Left forelimb (tissue), 1 donor: ENCODE measurements at regions not wholly inside any gene's neighbourhood (a gene's known extent, or its start where the extent isn't known, plus 50 kb on each side); places are given as distances from the start of the nearest gene placed in this dataset.

ENCODE experiments used
- DNase-seq: peaks from one replicate; pipeline ENCODE4 v3.0.0-alpha.2; 2018; ENCODE audit warnings: low spot score

DNA sequence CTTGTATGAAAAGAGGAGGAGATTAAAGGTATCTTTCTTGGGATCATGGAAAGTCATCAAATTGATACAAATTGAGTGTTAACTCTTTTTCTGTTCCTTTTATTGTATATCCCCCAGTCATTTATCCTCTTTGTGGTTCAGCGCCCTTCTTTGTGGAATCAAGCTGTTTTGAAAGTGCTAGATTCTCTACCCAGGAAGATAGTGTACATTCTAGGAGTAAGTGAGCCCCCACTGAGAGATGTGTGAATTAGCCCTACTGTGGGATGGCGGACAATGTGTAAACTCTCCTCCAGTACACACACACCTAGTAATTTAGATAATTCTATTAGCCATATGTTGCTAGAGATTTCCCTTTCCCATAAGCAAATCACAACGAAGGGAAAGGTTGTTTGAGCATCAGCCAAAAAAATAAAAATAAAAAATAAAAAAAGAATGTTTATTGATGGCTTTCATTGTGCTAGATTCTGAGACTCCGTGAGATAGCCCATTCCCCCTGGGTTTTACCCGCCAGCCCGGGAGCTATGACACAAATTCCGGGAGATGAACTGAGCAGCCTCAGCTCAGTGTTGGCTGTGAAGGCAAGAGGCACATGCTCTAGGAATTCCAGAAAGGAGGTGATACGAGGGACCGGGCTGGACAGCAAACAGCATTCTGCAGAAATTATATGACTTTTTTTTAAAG, 378.4 kb upstream of the RUNX1 start:
- no peak for DNase-seq

DNA sequence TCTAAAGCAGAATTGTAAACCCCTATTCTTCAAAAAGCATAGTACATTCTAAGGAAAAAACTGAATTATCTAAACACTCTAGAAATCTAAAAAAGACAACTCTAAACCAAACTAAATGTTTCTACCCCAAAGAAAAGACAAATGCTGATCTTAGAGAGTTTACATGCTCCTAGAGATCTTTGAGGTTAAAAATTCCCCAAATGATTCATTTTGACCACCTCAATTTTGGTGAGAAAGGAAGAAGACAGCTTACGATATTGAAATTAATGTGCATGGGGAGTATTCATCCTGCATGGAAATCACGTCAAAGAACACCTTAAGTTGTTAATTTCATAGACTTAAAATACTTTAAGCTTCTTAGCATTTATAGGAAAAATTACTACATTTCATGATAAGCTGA, 377.8 kb upstream of the RUNX1 start:
- no peak for DNase-seq

DNA sequence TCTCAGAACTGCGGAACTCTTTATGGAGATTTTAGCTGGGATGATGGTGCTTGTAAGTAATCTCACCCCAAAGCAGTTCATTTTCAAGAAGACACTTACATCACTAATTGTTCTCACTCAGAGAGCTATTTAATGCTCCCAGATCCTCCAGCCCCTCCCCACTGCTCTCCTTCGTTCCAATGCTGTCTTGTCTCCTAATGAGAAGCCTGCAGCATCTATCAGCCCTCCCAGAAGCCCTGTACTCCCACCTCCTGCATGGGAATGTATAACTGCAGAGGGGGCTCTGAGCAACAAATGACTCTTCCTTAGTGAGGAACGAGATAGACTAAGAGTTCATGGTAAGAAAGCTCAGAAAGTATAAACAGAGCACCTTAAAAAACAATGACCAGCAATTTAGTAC, 377.4 kb upstream of the RUNX1 start:
- no peak for DNase-seq

DNA sequence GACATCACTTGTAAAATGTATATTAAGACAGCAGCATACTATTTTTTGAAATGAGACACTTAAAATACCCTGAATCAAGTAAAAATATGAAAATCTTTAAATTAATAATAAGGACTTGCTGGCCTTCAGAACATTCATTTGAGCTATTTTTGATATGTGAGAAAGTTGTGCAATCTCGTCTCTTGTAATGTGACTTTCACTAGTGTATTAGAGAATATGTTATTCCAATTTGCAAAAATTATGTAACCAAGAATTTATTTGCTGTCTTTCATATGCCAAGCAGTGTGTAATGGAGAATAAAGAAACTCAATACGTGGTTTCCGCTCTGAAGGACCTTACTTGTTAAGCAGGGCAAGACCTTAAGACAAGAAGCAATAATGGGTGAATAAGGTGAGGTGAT, 375.0 kb upstream of the RUNX1 start:
- DNase-seq: no peak

DNA sequence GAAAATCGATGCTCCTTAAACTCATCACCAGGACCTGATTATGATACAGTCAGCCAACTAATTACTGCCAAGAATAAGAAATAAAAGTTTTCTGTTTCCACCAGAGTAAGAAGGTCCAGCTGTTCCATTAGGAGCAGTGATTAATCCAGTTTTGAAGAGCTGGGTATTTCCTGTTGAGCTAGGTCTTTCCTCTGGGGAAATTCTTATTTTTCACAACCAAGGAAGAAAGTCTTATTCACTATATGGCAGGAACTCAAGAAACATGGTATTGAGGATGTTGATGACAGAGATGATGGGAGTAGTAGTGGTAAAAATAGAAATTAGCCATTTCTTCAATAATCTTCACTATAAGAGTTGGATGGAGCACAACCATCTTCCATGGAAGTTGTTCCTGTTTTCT, 374.6 kb upstream of the RUNX1 start:
- no peak for DNase-seq

DNA sequence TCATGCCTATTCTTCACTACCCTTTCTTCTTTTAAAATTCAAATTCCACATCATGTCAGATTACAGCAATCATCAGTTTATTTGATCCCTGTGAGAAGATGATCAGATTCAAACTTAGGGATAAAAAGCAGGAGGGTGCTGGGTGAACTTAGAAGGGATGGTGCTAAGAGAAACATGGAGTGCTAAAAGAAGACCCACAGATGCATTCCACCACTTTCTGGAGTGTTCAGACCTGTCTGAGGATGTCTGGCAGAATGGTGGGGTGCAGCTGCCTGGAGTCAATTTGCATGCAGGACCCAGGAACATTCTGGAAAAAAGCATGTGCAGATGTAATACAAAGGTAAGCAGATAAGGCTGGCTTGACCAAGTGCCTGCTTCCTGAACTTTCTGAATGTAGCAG, 372.9 kb upstream of the RUNX1 start:
- DNase-seq: no peak

DNA sequence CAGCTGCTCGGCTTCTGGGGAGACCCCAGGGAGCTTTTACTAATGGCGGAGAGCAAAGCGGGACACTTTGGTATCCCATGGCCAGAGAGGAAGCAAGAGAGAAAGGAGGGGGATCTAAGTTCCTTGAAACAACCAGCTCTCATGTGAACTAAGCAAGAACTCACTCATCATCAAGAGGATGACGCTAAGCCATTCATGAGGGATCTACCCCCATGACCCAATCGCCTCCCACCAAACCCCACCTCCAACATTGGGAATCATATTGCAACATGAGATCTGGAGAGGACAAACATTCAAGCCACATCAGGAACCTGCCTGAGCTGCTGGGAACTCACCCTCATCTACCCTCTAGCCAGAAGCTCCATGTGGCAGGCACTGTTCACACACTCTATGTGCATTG, 372.1 kb upstream of the RUNX1 start:
- DNase-seq: no peak

DNA sequence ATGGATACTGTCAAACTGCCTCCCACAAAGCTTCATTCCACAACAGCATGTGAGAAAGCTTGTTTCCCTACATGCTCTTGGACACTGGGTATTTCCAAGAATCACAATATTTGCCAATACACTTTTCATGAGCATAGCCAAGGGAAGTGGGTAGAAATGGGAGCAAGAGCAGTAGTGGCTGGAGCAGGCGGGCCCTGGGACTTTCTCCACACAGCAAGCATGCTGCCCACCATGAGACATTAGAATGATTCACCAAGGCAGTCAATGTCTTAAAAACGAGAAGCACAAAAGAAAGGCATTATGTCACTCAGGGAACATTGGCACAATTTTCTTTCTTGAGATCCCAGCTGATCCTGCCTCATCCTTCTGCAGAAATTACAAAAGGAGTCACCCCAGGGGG, 371.6 kb upstream of the RUNX1 start:
- no peak for DNase-seq

DNA sequence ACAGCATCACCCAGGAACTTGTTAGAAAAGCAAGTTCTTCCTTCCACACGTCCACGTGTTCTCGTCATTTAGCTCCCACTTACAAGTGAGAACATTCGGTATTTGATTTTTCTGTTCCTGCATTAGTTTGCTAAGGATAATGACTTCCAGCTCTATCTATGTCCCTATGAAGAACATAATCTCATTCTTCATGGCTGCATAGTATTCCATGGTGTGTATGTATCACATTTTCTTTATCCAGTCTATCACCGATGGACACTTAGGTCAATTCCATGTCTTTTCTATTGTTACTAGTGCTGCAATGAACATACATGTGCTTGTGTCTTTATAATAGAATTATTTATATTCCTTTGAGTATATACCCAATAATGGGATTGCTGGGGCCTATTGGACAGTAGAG, 368.7 kb upstream of the RUNX1 start:
- no peak for DNase-seq

DNA sequence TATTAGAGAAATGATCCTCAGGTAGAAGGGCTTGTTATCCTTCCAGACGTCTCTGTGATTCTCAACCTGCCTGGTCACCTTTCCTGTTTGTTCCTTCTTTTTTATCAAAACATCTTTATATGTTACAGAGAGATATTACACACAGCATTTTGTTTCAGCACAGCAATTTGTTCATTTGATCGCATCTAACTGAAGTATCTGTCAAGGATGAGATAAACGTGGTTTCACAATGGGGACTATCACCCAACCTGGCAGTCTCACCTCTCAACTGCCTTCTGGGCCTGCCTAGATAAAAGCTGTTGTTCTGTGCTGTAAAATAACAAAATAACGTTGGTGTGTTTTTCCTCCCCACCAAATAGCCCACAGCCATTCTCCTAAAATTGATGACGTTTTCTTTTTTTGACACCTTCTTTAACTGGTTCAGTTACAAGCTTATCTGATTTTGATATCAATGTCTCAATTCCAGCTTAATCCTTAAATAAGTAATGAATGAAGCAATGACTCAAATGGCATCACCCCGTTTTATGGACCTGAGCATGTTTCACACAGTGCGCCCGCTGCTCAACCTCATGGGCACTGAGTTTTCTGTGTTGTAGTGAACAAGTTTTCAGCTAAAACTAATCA, 367.9 kb upstream of the RUNX1 start:
- DNase-seq: no peak

DNA sequence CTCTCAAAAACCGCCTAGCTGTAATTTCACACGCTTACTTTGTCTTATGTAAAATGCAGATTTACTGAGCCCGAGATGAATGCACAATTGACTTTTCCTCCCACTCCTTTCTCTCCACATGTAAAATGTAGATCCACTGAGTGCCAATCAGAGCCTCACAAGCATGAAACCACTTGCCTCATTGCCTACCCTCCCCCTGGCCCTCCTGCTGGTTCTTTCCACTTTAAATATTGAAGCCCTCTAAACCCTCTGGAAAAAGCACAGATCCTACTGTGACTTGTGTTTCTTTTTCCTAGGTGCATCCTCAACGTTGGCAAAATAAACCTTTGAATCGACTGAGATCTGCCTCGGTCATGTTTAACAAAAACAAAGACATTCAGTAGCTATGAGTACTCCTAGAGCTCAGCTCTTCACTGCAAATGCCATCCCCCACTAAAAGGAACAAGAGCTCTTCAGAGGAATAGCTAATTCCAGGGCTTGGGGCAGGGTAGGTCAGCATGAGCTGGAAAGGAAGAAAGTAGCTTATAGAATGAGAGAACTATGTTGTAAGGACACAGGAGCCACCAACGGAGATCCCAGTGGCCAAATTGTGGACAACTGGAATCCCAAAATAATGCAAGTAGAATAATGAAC, 365.5 kb upstream of the RUNX1 start:
- no peak for DNase-seq

DNA sequence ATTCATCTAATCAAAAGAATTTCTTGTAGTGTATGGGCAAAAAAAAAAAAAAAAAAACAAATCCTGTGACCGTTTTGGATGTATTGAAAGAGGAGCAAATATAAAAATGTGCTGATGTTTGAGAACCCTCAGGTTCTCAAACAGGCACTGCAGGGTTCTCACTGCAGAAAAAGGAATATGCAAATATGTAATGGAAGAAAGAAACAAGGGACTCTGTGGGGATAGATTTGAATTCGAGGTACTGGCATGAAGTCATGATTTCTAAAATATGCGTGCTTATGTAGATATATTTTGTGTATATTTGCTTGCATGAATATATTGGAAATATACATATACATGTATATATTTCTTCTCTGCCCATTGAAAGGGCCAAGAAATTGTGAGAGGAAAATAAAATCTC, 365.0 kb upstream of the RUNX1 start:
- DNase-seq: no peak

DNA sequence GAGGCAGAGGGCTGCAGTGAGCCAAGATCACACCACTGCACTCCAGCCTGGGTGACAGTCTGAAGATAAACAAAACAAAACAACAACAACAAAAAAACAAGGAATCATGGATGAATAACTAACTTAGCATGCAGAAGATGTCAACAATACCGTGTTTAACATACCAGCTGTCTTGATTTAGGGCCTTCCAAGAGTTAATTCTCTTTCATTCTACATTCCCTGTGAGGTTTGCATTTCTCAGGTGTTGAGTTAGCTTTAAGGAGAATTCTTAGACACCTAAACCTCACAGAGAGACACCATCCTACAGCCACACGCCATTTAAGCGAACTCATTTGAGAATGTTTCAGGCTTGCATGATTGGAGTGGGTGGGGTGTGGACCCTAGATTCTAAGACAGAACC, 363.1 kb upstream of the RUNX1 start:
- no peak for DNase-seq

DNA sequence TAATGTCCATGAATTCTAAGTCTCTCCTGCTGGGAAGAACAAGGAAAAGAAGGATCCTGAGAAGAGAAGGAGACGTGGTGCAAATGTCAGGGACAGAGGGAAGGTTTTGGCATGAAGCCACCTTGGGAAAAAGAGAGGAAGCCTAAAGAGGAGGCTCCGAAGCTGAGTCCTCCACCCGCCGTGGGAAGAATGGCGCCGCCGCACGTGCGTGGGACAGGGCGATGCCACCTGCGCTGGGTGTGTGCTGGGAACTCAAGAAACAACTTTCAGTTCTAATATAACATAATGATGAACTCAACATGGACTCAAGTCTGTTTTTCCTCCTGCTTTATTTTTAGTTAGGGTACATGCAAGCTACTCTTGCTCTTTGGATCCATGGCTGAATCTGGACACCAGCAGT, 362.3 kb upstream of the RUNX1 start:
- no peak for DNase-seq

DNA sequence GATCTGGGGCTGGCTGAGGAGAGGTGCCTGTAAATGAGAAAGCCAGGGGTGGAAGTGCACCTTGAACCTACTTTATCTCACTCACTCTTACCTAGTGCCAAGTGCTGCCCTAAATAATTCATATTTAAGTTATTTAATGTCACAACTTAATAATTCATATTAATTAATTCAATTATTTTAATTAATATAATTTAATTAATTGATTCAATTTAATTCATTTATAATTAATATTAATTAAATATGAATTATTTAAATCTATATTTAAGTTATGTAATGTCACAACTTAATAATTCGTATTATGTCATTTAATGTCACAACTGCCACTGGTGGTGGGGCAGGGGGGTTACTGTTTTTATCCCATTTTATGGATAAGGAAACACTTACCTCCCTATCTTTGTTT, 361.6 kb upstream of the RUNX1 start:
- no peak for DNase-seq

DNA sequence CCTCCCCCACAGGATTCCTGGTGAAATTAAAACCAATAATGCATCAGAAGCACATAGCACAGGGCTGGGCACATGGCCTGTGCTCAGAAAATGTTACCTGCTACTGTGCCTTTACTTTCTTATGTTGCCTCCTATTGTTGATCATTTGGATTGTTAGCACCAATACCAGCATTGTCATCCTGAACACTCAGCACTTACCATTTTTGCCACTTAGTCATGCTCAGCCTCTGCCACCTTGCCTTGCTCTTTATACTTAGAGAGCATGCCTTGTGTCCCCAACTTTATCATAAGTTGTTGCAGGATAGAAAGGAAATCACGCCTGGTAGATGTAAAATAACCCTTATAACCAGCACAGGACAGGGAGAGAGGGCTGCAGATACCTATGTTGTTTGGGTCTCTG, 361.0 kb upstream of the RUNX1 start:
- no peak for DNase-seq

DNA sequence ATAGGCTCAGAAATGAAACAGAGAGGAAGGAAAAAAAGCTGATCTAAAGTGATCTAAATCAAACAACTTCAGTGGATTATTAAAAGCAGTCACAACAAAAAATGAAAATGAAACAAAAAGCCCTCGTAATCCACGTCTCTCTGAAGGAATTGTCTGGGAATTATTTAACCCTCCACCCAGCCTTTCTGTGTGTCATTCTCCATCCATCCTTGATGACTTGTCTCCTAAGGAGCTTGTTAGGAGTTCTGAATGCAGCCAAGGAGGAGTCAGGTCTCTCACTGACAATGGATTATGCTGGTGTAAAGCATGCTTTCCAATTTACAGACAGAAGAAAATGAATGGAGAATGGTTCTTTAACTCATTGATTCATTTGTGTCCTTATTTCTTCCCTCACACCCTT, 359.3 kb upstream of the RUNX1 start:
- no peak for DNase-seq

DNA sequence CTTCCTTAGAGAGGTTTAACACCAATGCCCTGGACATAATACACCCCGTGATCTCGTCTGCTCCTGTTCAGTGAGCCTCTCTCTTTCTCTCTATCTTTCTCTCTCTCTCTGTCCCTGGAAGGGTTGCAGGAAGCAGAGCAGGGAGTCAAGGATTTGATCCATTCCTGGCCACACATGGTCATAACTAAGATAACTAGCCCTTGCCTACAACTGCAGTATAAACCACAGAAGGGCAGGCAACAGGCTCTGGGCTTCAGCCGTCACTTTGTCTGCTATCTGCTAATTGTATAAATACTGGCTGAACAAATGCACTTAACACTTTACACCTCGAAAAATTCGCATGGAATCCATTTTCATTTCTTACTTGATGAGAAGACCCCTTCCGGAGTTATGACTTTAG, 357.5 kb upstream of the RUNX1 start:
- DNase-seq: no peak

DNA sequence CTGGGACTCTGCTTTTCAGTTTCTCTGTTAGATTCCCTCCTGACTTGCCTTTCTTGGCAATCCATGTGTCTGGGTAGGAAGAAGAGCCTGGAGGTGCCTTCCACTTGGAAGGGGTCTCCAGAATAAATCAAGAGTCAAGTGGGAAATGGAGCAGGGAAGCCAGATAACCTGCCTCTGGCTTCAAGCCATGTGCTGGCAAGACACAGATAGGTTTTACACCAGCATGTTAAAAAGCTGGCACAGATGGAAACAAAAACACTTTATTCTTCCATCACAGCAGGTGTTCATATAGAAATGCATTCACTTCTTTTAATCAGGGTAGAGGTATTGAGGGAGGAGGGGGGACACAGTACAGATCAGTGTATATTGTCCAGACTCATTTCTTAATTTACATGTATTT, 356.9 kb upstream of the RUNX1 start:
- DNase-seq: no peak

DNA sequence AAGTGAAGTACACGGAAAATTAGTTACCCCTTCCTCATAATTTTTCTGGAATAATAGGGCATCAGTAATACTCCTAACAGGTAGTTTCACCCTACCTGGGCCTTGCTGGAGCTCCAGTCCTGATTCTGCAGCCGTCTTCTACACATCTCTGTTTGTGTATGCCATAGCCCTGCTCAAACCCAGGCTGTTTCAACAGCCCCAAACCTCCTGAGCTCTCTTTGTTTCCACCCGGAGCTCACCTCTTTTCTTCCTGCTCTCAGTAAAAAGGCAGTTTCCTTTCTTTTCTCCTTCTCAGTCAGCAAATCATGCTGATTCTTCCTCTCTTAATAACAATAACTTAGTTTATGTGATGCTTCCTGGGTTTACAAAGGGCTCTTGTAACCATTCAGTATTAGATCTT, 355.1 kb upstream of the RUNX1 start:
- no peak for DNase-seq

DNA sequence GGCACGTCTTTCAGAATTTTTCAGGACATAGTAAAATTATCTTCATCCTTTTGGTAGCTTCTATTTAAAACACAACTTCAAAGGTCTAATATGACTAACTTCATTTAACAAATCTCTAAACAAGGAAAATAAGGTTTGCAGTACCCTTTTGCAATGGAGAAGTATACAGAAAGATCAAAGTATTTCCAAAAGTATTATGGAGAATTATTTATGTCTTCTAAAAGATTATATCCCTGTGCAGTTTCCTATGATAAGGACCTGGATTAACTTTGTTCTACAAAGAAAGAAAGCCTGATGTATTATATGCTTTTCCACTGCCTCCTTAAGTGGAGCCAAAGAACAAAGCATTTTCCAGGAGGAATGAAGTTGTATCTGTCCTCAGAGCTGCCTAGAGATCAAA, 353.0 kb upstream of the RUNX1 start:
- no peak for DNase-seq

DNA sequence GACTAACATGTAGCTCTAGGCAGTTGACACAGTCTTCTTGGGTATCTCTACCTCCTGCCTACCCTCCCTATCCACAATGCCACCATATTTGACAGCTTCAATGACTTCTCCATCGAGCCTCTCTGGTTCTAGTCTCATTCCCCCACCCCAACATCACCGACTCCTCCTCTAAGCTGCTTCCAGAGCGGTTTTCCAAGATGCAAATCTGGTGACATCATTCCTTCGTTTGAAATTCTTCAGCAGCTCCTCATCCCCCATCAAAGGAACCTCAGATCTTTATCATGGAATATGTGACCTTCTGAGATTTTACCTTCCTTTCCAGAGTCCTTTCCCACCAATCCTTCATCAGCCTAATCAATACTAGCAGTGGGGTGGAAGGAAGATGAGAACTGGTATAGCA, 352.4 kb upstream of the RUNX1 start:
- DNase-seq: no peak

DNA sequence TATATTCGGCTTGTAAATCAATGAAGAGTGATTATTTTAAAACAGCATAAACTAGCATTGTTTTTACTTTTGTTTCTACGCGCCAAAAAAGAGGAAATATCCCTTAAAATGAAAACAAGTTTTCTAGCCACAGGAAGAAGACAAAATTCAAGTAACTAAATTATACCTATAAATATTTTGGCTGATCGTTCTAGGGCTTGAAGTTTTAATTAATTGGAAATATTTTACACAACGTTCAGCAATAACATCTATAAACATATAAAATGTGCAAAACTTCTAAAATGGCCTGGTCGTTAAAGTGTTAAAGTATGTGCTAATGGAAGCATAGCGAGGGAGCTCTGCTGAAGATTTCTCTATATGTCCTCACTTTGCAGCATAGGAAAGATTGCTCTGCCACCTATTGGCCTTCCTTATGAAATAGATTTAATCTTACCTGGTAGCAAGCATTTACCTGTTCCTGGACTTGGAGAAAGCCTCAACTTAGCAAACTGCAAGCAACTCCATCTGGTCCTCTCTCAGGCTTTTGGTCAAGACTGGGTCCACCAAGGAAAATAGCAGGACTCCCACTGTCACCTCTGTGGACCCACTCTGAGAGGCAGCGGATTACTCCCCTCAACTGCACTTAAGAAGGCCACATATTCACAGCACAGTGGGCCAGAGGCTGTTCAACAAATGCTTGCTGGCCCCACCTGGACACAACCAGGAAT, 351.3 kb upstream of the RUNX1 start:
- no peak for DNase-seq
